UCSD-AML1 (cell line): ENCODE measurements at regions not wholly inside any gene's neighbourhood (a gene's known extent, or its start where the extent isn't known, plus 50 kb on each side); places are given as distances from the start of the nearest gene placed in this dataset.

Experiments used
- DNase-seq: peaks from one replicate; lab custom pipeline; 2025; ENCODE audit not compliant: unreplicated experiment; lab: John Stamatoyannopoulos, UW

DNA sequence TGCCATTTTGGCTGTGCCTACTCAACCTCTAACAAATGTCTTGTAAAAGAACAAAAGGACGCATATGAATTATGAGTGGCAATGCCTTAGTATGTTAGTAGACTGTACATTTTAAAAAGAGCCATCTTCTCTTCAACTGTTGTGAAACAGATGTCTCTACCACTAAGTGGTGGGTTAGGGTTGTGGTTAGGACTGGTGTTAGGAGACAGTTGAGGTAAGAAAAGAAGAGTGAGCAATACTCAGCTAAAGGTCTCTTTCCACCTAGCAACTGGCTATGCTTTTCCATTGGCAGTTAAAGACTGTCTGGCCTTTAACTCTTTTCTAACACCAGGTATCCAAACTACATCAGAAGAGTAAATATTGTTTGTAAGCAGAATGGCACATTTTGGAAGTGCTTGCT is 221.7 kb upstream of the TBC1D5 start:
- DNase-seq: no peak

DNA sequence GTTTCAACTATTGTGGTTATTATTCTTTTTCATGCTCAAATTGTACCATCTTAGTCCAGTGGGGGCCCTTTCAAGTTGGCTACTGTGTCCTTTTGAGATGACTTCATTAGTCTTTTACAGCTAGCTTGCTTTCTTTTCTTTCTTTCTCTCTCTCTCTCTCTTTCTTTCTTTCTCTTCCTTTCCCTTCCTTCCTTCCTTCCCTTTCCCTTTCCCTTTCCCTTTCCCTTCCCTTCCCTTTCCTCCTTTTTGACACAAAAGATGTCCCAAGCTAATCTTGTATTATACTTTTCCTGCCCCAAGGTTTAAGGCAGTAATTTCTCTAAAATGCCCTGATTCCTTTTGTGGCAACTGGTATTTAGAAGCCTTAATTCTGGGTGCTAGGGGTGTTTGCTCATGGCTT is 213.0 kb upstream of the TBC1D5 start:
- DNase-seq: no peak

DNA sequence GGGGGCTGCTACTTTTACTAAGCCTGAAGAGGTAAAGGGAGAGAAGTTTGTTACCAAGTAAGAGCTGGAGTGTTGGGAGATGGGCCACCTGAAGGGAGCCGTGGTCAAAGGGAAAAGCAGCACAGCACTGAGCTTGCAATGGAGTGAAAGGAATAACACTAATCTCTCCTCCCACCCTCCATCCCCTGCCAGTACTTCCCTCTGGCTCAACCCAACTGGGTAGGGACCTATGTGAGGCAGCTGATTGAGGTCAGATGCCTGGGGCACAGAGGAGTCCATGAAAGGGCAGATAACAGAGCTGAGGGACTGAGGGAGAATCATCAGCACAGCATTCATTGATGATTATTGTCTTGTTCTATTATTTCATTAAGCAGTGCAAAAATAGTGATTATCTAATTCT is 212.4 kb upstream of the TBC1D5 start:
- no peak for DNase-seq

DNA sequence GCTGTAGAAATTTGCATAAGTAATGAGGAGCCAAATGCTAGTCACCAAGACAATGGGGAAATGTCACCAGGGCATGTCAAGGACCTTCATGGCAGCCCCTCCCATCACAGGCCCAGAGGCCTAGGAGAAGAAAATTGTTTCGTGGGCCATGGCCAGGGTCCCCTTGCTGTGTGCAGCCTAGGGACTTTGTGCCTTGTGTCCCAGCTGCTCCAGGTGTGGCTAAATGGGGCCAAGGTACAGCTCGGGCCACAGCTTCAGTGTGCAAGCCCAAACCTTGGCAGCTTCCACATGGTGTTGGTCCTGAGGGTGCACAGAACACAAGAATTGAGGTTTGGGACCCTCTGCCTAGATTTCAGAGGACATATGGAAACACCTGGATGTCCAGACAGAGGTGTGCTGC is 208.8 kb upstream of the TBC1D5 start:
- DNase-seq: no peak

DNA sequence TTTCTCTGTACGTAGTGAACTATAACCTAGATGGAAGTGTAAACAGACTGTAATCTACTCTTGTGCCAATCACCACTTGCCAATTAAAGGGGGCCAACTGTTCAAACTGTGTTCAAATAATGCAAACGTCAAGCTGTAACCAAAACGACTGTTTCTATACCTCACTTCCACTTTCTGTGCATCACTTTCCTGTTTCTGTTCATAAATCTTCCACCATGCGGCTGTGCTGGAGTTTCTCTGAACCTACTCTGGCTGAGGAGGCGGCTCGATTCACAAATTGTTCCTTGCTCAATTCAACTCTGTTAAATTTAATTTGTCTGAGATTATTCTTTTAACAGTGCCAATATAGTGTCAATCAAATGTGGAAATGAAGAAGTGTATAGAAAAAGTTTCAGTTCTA is 206.7 kb upstream of the TBC1D5 start:
- no peak for DNase-seq

DNA sequence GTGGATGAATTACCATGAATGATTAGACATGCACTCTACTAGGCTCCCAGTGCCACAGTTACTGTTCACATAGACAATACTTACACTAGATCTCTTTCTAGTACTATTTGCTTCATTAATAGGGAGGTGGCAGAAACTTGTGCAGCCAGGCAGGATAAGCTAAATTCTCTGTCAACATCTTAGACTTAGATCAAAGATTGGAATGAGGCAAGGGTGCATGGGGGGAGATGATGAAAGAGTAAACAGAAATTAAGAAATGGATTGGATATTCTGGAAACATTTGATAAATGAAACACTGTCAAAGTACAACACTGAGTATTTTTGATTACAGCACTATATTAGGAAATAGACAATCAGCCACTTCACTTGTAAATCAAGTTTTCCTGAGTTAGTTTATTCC is 205.4 kb upstream of the TBC1D5 start:
- DNase-seq: no peak

DNA sequence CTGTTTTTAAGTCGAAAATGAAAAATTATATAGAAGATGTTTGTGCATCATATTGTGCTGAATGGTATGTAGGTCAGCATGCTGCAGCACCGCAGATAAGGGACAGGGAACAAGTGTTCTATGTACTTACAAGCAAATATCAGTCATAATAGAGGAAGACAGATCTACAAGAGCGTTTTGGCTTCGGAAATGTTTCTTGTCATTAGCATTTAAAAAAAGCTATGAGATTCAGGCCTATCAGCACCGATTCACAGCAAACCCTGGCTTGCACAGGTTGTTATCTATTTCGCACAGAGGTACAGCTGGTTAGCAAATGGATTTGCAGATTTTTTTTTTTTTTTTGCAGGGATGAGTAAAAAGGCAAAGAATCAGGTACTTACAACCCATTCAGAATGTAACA is 204.2 kb upstream of the TBC1D5 start:
- no peak for DNase-seq

DNA sequence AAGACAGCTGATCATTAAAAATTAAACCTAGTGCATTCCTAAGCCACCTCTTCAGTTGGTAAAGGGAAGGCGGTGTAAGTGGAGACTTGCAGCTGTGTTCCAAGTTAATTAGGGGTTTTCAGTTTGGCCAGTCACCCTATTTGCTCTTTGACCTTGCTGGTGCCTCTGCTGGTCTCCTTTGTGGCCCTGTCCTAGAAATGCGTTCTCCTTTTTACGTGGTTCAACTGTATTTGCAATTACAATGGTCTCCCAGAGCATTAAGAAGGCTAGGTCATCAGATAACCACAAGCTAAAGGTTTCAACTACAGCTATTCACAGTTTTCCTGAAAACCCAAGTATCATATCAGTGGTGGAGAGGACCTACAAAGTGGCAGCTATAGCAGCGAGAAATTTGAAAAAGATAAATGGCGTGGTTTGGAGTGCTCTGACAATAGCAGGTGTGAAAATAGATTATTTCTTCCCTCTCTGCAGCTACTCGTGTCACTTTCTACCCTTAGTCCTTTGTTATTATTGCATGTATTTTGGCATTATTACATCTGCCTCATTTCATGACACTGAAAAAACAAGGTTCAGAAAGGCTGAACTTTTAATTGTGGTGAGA is 203.5 kb upstream of the TBC1D5 start:
- no peak for DNase-seq

DNA sequence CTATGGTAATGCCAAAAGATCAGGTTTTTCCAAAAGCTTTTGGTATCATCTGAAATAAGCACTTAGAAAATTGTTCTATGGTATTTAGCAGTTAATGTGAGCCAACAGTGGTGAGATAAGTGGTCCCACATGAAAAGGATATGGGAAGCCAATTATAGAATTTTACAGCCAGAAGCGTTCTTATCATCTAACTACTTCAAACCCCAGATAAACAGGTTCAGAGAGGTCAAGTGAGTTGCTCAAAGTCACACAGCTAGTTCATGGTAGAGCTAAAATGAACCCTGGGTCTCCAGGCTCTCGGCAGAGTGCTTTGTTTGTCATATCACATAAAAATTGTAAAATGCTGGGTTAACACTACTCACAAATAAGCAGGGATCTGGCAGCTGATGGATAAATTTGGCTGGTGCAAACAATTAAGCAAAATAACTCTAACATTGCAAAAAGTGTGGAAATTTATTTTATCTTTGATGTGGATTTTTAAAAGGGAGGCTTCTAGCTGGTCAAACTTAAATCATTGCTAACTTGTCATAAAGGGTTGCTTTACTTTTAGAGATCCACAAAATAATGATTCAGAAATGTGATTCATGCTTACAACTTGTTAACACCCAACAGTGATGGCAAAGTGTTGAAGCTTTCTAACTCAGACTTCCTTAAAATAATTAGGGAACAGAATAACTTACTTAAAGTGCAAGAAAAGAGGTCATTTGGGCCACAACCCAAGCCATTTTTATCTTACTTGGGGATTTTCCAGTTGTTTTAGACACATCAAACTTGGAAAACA is 202.8 kb upstream of the TBC1D5 start:
- DNase-seq: no peak

DNA sequence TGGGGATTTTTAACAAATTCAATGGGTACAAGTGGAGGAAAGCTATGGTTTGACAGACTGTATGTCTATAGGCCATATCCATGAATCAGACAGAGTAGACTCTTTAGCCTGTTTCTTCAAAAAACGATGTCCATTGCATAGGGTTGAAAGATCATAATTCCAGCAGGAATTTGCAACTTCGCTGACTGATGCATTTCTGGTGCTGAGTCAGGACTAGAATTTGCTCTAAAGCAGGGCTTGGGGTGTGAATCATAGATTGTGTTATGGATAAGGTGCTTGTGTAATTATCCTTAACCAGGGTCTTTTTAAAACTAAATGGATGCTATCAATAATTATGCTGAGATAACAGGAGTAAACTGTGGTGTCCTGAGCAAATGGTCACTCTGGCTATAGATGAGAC is 200.4 kb upstream of the TBC1D5 start:
- DNase-seq: no peak

DNA sequence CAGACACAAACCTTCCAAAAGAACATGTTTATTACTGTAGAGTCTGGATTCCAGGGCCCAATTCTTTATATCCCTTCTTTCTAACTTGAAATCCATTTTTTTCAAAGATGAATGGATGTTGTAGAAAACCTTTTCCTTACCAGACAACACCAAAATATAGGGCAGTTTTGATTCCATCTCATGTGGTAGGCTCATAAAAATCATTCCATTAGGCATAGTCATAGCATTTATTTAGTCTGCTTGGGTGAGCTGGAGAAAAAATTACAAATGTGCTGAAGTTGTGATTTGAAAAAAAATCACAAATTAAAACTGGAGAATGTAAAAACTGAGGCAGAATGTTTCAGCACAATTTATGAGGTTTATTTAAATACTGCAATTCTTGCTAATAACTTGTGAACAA is 199.3 kb upstream of the TBC1D5 start:
- no peak for DNase-seq

DNA sequence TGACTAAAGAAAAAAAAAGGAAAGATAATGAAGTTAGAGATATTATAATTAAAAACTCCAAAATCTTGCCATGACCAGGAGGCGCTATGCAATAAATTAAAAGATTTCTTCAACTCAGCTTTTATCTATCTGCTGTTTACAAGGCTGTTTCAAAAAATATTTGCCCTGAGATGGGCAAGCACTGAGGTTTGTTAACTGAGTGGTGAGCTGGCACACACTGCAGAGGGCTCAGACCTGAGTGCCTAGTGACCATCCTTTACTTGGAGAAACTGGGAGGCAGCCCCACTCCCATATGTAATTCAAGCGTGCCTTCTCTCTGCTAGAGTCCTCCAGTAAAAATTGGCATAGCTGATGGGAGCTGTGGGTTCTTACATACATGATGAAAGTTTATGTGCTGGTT is 198.7 kb upstream of the TBC1D5 start:
- no peak for DNase-seq

DNA sequence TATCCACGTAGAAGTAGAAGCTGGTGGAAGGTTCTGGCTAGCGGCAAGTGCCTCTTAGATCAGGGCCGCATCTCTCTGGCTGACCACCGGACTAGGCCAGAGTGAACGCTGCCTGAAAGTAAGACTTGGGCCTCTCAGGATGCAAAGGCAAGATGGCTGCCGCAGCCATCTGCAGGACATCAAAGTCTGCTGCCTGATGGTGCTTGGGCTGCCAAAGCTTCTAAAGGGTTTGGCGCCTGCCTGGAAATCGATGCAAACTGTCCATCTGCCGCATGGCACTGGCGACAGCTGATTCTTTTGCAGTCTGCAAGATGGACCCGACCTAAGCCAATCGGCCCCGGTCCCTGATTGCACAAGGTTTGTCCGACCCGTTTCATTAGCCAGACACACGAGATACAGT is 196.7 kb upstream of the TBC1D5 start:
- DNase-seq: no peak

DNA sequence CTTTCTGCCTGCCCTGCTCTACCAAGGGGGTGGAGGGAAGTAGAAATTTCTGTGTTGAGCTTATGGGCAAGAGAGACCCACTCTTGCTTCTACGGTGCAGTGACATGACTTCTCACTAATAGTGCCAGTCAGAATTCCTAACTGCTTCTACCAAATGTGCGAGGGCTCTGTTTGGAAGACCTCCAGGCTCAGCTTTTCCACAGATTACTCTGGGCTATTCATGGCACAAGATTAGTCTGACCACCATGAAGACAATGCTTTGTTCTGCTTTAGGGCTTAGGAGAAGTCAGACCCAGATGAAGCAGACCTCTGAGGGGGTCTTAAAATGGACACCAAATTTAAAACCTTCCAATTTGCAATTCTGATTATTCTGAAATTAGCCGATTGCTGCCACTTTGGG is 195.9 kb upstream of the TBC1D5 start:
- no peak for DNase-seq

DNA sequence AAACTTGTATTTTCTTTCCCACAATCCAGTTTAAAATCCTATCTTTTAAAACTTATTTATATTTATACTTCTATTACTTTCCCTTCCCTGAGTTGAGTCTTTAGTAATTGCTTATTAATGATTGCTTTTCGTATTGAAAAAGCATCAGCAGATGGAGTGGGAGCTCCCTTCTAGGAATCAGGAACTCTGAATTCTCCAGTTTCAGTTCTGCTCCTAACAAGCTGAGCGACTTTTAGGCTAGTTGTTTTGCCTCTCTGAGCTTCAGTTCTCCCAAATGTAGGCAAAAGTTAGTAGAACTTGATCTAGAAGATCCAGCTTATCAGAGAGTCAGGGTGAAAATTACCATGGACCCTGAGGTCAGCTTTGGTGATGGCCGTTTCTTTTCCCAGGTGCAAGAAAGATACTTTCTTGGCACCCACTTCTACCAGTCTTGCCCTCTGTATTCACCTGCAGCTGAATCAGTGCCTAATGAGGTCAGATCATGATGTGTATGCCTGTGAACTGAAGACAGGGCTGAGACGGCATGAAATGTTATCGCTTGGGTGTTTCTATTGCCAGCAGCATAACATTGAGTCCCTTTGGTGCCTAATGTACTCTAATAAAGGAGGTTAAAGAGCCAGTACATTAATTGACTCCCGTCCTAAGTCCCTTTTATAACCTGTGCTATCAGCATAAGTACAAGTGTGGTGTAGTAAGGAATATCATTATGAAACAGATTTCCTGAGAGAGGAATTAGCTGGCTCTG is 194.5 kb upstream of the TBC1D5 start:
- DNase-seq: no peak

DNA sequence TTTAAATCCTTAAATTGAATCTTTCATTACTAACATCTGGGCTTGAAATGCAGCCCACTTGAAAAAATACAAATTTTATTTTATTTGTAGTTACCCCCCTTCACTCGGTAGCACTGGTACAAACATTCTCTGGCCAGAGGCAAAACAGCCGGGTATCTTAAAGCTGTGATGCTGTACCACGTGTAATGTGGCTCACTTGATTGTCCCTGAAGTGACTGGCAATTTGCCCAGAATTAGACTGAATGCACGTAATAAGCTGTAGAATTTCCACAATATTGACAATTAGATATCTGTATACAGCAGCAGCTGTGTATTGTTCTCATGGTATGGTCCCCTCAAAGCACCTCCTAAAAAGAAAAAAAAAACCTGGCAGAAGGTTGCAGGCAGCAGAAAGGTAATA is 192.8 kb upstream of the TBC1D5 start:
- no peak for DNase-seq

DNA sequence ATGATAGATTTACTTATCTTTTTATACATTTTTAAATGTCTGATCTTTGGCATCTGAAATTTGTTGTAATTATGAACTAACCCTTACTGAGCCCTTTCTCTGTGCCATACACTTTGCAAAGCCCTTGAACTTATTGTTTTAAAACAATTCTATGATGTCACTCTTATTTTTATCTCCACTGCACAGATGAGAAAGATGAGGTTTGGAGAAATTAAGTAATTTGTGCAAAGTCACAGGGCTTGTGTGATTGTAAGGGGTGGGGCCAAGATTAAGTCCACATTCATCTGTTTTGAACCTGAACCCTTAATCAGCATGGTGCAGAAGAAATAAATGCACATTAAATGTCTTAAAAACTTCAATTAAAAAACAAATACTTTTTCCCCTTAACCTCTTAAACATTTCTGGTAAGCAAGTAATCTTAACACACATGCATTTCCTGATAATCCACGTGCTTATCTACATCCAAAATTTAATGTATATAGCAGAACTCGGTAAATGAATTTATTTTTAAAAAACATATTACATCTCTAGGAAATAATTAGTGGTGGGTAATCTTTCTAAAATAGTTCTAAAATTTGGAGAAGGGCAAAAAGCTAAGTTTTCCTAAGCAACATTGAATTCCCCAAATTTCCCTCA is 189.8 kb upstream of the TBC1D5 start:
- no peak for DNase-seq

DNA sequence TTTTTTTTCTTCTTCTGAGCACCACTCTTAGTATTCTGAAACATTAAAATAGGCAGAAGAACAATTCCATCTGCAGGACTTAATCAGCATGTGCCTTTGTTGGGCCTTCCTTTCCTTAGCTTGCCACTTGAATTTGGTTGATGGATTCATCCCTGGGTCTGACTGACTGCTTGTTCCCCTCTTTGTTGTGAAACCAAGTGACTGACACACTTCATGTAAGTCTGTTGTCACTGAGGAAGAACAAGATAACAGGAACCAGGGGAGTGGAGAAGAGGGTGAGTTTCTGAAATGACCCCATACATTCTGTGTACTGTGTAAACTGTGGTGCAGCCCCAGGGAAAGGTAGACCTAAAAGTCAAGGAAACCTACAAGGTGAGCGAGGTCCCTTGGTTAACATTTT is 188.7 kb upstream of the TBC1D5 start:
- DNase-seq: no peak

DNA sequence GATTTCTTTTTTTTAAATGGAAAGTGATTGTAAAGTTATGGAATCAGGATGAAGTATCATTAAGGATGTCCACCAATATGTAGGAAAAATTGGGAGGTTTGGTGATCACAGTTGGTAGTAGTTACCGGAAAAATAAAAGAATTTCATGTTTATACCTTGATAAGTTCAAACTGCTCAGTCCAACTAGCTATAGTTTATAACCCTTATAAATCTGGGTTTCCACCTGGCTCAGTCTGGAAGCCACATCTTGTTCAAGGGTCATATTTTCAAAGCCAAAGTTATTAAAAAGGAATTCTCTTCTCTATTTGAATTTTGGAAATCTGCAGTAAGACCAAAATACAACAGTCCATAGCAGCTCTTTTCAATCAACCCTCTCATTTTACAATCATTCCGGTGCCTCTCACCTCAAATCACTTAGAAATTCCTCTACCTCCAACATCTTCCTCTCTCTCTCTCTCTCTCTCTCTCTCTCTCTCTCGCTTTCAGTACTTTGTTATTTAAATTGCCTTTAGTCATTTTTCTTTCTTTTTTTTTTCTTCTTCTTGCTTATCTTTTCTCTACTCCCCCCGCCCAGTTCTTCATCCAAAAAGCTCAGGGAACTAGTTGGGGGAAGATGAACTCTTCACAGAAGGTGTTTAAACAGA is 186.2 kb upstream of the TBC1D5 start:
- no peak for DNase-seq

DNA sequence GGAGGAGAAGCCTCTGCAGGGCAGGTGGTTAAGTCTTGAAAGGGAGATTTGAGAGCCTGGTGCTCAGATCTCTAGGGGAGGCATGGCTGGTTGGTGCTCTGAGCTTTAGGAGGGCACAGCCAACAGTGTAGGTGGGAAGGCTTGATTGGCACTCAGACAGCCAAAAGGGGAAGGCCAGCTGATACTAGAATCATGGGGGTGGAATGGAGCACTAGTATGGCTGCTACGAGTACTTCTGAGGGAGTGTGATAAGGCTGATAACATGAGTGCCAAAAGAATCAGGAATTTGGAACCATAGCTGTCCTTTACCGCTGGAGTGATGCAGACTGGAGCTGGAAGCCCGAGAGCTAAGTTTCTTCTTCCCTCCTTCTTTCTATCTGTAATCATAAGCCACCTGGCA is 184.6 kb upstream of the TBC1D5 start:
- DNase-seq: no peak

DNA sequence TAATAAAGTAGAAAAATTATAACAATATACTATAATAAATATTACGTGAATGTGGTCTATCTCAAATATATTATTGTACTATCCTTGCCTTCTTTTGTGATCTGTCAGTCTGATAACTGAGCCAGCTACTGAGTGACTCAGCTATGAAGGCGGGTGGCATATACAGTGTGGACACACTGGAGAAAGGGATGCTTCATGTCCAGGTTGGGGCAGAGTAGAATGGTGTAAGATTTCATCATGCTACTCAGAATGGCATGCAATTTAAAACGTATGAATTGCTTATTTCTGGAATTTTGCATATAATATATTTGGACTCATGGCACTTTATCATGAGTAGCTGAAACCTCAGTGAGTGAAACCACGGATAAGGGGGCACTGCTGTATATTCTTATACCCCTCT is 172.9 kb upstream of the TBC1D5 start:
- DNase-seq: no peak
